ENCODE measurements at regions not wholly inside any gene's neighbourhood (a gene's known extent, or its start where the extent isn't known, plus 50 kb on each side); places are given as distances from the start of the nearest gene placed in this dataset.

DNA sequence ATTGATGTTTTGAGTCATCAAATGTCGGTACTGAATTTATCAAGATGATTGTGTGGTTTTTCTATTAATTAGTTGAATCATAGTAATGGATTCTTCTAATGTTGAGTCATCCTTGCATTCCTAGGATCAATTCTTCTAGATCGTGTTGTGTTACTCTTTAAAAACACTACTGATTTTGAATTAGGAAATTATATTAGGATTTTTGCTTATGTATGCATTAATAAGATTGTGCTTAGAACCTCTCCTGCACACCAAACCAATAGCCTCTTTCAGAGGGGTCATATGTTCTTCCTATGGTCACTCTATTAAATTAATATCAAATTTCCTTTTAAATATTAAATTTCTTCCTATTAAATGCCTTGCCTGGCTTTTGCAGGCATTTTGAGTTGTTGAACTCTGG, 151.7 kb upstream of the TOPAZ1 start:
- ATAC-seq (no peak), DNase-seq (no peak)
- intact Hi-C loops (cut with DNase I, micrococcal nuclease) = no loop called here

GRCh38 chr3:44092497-44092896, 149.2 kb upstream of the TOPAZ1 start:
- no peak for DNase-seq
- intact Hi-C loops (cut with DNase I, micrococcal nuclease) = no loop called here
- ATAC-seq = no peak

GRCh38 chr3:44093531-44093930, 148.2 kb upstream of the TOPAZ1 start:
- intact Hi-C loops (cut with DNase I, micrococcal nuclease) = no loop called here
- no peak for DNase-seq
- no peak for ATAC-seq

DNA sequence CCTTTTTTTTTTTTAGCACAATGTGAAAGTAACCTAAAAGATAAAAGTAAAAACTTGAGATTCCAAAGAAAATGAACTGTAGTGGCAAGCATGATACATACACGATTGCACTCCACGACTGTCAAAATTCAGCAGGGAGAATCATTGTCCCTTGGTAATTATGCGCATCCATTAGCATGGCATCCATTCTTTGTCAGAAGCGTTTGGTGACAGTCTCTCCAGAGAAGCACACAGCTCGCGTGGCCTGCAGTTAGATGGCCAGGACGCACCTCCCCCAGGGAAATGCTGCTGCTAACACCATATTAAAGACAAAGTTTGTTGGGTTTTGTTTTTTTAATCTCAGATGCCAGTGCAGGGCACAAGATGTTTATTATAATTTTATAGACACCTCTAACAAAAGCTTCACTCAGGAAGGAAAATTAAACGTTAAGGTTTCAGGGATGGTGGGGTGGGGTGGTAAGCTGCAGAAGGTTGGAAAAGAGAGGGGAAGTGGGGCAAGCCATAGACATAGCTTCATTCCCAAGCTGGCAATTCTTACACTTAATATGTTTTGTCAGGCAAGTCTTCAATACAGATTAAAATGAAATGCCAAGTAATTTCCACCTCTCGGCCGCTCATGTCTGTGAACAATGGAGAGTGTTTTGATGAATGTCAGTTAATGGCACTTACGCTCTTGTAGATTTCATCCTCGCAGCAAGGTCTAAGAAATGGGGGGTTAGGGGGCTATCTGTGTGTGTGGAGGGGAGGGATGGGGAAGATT, 142.8 kb upstream of the TOPAZ1 start:
- ATAC-seq = no peak
- no peak for DNase-seq
- intact Hi-C loops (cut with DNase I, micrococcal nuclease) = no loop called here

GRCh38 chr3:44099566-44100297, 142.0 kb upstream of the TOPAZ1 start:
- no peak for DNase-seq
- intact Hi-C loops (cut with DNase I, micrococcal nuclease) = no loop called here
- no peak for ATAC-seq

GRCh38 chr3:44100298-44100695, 141.4 kb upstream of the TOPAZ1 start:
- ATAC-seq = no peak
- no peak for DNase-seq
- intact Hi-C loops (cut with DNase I, micrococcal nuclease) = no loop called here

GRCh38 chr3:44104043-44104442, 137.6 kb upstream of the TOPAZ1 start:
- intact Hi-C loops (cut with DNase I, micrococcal nuclease) = no loop called here
- ATAC-seq = no peak
- no peak for DNase-seq

DNA sequence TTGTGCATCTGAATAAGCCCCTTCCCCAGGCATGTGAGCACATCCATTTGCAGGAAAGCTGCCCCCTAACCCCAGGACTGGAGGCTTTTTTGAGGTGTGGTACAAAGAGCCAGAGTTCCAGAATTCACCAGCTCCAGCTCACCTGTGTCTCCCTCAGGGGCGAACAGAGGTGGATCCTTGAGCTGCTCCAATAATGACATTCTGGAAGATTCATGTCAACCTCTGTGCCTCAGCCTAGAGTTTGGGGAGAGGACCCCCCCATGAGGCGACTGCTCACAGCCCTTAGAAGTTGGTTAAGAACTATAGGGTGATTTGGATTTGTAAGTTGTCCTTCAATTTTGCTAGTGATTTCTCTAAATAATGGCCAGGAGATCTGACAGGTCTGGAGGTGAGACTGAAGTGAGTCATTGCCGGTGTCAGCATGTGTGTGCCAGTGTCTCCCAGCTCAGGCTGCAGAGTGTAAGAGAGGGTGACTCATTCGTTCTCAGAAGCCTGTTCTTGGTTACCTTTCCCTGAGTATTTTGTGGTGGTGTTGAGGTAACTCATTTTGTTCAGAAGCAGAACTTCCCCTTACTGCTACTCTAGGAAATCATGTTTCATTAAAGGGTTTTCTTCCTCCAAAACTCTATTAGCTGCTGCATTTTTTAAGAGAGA, 136.9 kb upstream of the TOPAZ1 start:
- DNase-seq (no peak), ATAC-seq (no peak)
- intact Hi-C loops (cut with DNase I, micrococcal nuclease) = no loop called here

DNA sequence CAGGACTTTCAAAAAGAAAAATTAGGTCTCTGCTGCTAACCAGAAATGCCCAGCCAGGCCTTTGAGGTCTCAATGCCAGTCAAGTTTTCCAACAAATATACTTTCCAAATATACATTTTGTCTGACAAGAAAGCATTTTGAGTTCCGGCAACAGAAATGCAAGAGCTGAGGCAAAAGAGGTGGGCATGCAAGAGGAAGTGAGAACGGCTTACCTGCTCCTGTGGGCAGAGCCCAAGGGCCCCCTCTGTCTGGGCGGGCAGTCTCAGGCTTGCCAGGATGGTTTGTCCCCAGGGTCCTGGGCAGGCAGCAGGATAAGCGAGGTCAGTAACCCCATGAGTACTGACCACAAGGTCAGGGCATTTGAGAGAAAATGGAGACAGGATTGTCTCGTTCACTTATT, 136.1 kb upstream of the TOPAZ1 start:
- ATAC-seq (no peak), DNase-seq (no peak)
- intact Hi-C loops (cut with DNase I, micrococcal nuclease) = no loop called here

GRCh38 chr3:44106756-44107155, 134.9 kb upstream of the TOPAZ1 start:
- ATAC-seq (no peak), DNase-seq (no peak)
- intact Hi-C loops (cut with DNase I, micrococcal nuclease) = no loop called here

- ATAC-seq (no peak), DNase-seq (no peak)
- intact Hi-C loops (cut with DNase I, micrococcal nuclease) = no loop called here
Observed at GRCh38 chr3:44108481-44108880, 133.2 kb upstream of the TOPAZ1 start.

- DNase-seq (no peak), ATAC-seq (no peak)
- intact Hi-C loops (cut with DNase I, micrococcal nuclease) = no loop called here
Observed at GRCh38 chr3:44109771-44110361, 131.8 kb upstream of the TOPAZ1 start.

- intact Hi-C loops (cut with DNase I, micrococcal nuclease) = no loop called here
- DNase-seq = no peak
- ATAC-seq = no peak
Observed at GRCh38 chr3:44110648-44111047, 131.0 kb upstream of the TOPAZ1 start.

DNA sequence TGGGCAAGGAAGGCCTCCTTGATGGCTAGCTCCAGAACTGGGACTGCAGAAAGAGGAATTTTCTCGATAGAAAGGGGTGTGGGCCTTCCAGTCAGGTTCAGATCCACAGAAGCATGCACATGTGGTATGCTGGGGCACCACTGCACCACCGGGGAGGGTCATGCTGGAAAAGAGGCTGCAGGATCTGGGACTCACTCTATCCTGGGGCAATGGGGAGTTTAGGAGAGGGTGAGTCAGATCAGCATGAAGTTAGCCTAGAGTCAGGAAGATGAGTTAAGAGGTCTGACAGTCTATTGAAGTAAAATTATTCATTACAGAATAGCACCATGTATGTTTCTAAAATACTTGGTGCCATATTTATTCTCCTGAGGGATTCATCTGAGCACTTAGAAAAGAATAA, 130.2 kb upstream of the TOPAZ1 start:
- DNase-seq = no peak
- ATAC-seq = no peak
- intact Hi-C loops (cut with DNase I, micrococcal nuclease) = no loop called here

- intact Hi-C loops (cut with DNase I, micrococcal nuclease) = no loop called here
- DNase-seq (peak in 1 of 2 donors; percentile 74), ATAC-seq (peak; percentile 72)
Observed at GRCh38 chr3:44114142-44114541, 127.5 kb upstream of the TOPAZ1 start.

GRCh38 chr3:44117239-44117638, 124.4 kb upstream of the TOPAZ1 start:
- DNase-seq (no peak), ATAC-seq (no peak)
- intact Hi-C loops (cut with DNase I, micrococcal nuclease) = no loop called here

- intact Hi-C loops (cut with DNase I, micrococcal nuclease) = no loop called here
- no peak for DNase-seq
- no peak for ATAC-seq
Observed at GRCh38 chr3:44117736-44118135, 124.0 kb upstream of the TOPAZ1 start.

GRCh38 chr3:44120721-44121582, 120.7 kb upstream of the TOPAZ1 start:
- intact Hi-C loops (cut with DNase I, micrococcal nuclease) = no loop called here

DNA sequence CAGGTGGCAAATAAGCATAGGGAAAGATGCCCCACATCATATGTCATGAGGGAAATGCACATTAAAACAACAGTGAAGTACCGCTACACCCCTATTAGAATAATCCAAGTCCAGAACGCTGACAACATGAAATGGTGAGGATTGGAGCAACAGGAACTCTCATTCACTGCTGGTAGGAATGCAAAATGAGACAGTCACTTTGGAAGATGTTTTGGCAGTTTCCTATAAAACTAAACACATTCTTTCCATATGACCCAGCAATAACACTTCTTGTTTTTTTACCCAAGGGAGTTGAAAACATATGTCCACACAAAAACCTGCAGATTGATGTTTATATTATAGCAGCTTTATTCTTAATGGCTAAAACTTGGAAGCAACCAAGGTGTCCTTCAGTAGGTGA, 116.4 kb upstream of the TOPAZ1 start:
- intact Hi-C loops (cut with DNase I, micrococcal nuclease) = no loop called here
- no peak for ATAC-seq

More at GRCh38 chr3:44120721-44121582, 120.7 kb upstream of the TOPAZ1 start:
- DNase-seq (no peak), ATAC-seq (no peak)

More for the DNA sequence above, 116.4 kb upstream of the TOPAZ1 start:
- DNase-seq = no peak

All from left colon (tissue), 2 donors.